GM19035 (cell line): ENCODE measurements at regions not wholly inside any gene's neighbourhood (a gene's known extent, or its start where the extent isn't known, plus 50 kb on each side); places are given as distances from the start of the nearest gene placed in this dataset.
A peak's percentile ranks its signal among the peaks of the same experiment; 100 is the strongest.

Source experiments
- ATAC-seq: cut with Tn5 transposase; IDR thresholded peaks from one replicate; pipeline ENCODE4 v1.9.1; 2021; ENCODE audit not compliant: unreplicated experiment

DNA sequence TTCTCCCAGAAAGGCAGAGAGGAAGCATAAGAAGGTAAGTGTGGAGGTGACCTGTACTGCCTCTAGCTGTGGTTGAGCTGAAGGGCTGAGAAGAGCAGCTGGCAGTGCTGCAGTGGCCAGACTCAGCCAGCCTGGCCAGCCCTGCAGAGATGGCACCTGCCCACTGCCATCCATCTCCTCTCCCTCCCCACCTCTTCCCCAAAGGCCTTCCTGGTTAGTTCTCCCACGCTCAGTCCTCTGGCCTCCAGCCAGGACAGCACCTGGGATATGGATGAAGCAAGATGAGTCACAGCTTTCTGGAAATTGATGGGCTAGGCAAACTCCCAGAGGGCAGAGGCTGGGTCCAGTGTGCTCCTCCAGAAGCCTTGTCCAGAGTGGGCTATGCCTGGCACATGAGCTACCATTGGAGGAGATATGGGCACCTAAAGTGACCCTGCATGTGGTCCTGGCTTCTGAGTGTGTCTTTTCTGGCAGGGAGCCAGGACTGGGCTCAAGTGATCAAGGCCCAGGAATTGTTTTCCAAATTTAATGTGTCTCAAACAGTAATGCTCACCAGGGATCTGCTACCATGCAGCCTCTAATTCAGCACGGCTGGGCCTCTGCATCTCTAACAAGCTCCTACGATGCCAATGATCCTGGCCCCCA is 81.0 kb upstream of the CACUL1 start:
- no peak for ATAC-seq

DNA sequence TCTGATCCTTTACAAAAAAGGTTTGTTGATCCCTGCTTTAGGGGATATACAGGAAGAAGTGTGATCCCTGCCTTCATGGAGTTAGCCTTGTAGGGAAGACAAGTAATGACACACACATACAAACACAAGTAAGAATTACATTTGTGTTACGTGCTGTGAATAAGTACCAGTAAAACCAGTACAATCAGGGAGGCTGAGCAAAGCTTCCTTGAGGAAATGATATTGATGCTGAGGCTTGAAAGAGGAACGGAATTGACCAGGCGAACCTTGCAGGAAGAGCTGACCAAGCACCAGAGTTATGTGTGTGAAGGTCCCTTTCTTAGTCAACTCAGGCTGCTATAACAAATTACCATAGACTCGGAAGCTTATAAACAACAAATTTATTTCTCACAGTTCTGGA is 83.6 kb upstream of the CACUL1 start:
- ATAC-seq: no peak

DNA sequence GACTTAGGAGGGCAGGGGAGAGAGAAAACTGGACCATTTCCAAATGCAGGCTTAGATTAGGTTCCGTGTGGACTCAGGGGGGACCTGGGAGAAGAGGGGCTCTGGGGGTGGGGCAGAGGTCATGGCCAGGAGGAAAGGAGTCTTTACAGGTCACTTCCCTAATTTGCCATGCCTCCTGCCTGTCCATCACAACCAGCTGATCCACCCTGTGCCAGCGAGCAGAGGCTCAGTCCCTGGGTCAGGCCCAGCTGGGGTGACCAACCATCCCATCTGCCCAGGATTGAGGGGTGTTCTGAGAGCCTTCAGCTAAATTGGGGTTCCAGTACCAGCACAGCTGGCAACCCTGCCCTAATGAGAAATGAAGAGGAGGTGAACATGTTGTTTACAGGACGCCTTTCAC is 84.6 kb upstream of the CACUL1 start:
- ATAC-seq: no peak

DNA sequence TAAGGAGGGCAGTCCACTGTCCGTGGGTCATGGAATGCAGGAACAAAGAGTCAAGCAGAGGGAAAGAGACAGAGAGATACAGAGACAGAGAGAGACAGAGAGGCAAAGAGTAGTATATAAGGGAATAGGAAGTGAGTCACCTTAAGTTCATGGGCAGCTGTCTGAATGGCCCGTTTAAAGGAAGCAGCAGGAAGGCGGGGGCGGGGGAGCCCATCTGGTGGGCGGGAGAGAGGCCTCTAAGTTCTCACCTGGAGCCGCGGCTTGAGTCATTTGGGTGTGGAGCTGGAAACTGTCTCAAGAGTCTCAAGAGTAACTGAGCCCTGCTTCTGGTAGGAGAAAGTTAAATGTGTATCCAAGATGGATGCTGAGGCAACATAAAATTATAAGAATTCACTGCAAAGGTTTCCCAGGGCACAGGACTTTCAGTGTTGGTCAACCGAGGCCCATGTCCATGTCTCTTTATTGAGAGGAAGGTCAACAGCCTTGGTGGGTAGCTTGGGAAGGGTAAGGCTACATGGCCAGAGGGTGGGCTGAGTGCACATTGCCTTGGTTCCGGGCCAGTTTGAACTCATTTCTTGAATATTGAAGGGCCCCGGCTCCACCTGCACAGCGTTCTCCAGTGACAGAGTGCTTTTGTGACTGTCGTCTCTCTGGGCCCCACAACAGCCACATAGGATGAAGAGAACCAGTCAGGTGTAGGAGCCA is 85.5 kb upstream of the CACUL1 start:
- no peak for ATAC-seq

DNA sequence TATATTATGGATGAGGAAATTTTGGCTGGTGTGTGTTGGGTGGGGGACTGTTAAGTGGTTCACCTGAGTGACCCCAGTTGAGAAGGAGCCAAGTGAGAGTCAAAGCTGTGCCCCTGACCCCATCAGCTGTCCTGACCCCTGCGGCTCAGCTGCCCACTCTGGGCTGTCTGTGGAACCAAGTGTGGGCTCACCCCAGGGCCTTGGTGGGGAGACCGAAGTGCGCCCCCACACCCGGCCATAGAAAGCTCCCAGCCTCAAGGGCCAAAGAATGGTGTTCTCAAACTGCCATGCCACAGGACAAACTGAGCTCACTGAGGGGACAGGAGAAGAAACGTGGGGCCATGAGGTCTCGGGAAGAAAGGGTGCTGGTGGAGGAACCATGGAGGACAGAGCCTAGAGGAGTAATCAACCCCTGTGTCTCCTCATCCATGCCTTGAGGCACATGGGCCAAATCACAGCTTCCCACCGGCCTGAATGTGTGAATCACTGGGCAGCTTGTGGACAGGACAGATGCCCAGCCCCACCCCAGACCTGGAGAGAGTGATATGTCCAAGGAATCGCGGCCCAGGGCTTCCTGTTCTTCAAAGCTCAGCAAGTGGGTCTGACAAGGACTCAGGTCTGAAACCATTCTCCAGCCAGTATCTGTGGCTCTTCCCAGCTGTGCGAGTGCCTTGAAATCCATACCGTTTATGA is 86.2 kb upstream of the CACUL1 start:
- no peak for ATAC-seq

DNA sequence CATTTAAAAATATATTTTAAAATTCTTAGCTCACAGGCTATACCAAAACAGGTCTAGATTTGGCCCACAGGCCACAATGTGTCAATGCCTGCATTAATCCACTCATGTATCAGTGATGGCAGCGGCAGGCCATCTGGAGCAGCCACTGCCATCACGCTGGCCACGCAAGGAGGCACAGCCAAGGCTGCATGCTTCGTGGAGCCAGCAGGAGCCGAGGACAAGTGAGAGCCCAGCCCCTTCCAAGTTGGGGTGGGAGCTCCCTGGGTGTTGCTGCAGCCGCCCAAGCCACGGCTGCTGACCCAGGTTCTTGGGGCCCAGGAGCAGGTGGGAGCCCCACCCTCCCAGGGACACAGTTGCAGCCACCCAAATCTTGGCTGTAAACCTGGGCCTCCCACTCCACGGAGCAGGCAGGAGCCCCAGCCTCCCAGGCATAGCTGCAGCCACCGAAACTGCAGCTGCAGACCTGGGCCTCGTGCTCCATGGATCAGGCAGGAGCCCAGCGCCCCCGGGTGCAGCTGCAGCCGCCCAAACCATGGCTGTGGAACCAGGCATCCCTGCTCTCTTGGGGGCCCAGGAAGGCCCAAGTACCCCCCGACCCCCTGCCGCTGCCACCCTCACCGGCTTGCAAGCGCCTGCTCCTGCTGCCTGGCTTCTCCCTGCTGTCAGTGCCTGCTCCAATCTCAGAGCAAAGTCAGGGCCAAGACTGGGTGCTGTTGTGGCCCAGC is 87.3 kb upstream of the CACUL1 start:
- ATAC-seq: no peak

DNA sequence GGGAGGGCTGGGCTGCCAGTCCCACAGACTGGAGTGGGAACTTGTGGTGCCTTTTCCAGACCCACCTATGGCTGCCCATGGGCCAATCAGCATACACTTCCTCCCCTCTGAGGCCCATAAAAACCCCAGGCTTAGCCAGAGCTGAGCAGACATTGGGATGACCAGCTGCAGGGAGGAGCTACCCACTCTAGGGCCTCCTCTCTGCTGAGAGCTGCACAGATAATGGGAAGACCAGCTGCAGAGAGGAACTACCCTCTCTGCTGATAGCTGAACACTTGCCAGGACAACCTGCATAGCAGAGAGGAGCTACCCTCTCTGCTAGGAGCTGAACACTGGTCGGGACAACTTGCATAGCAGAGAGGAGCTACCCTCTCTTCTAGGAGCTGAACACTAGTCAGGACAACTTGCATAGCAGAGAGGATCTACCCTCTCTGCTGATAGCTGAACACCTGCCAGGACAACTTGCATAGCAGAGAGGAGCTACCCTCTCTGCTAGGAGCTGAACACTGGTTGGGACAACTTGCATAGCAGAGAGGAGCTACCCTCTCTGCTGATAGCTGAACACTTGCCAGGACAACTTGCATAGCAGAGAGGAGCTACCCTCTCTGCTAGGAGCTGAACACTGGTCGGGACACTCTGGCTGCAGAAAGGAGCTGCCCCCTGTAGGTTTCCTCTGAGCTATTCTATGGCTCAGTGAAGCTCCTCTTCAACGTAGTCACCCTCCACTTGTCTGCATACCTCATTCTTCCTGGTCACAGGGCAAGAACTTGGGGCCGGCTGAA is 88.3 kb upstream of the CACUL1 start:
- ATAC-seq: no peak

DNA sequence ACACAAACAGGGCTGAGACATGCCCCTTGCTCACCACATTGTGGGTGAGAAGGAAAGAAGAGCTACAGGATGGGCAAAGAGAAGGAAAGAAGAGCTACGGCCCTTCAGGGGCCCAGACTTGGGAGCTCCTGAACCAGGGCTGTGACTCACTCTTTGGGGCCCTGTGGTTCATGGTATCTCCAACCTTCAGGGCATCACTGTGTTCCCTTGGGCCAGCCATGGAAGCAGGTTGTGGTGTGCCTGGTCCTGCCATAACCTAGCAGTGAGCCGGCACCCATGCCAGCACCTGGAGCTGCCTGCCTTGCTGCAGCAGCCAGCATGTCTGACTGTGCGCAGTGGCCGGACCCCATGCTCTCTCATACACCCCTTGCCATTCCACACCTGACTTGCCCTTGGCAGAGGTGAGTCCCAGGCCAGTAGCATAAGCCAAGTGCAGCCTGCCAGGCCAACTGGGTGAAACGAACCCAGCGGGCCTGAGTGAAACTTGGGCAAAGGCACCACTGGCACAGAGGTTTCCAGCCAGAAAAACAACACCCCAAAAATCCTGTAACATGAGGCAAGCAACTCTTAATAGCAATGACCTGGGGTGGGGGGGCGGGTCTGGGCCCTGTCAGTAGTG is 89.0 kb upstream of the CACUL1 start:
- ATAC-seq: no peak

DNA sequence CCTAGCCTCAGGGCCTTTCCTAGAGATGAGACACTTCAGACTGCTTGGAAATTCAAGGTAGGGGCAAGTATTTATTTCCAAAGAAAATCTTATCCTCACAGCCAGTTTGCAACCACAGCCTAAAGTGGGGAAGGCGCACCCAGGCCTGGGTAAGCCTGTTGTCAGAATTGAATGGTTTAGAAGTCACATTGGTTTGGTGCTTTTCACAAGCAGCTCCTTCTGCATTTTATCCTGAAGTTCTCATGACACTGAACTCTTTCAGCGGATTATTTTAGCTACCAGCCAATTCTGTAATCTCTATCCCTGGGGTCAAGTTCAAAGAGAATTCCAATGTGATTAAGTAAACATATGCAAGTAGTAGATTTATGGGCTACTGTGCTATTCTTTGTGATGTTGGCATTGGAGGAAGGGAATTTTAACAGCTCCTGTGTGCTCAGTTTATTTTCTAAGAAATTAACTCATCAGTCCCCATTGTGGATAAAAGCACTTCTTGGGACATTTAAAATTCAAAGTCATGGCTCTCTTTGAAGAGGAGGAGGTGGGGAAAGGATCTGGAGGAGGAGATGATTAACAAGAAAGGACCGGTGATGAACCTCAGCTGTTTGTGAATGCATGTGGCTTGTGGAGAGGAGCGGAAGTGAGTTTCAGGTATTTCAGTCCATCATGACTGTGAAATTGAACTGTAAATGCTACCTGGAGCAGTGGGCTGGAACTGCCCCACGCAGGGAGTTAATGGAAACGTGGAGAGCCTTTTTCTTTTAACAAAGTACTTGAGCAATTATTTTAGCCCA is 90.2 kb upstream of the CACUL1 start:
- no peak for ATAC-seq

DNA sequence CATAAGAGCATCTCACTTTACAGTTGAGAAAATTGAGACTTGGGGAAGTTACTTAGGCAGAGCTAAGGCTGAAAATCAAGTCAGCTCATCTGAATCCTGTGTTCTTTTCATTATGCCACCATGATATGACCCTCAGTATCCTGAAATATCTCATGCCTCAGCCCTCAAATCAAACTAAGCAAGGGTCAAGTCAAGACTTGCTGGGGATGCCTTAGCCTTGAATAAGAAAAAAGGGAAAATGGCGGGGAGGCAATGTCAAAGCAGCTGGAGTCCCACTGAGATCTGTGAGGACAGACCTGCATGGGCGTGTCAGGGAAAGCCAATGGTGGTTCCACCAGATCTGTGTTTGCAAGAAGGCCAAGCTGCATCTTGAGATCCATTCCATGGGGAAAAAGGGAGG is 91.0 kb upstream of the CACUL1 start:
- no peak for ATAC-seq

DNA sequence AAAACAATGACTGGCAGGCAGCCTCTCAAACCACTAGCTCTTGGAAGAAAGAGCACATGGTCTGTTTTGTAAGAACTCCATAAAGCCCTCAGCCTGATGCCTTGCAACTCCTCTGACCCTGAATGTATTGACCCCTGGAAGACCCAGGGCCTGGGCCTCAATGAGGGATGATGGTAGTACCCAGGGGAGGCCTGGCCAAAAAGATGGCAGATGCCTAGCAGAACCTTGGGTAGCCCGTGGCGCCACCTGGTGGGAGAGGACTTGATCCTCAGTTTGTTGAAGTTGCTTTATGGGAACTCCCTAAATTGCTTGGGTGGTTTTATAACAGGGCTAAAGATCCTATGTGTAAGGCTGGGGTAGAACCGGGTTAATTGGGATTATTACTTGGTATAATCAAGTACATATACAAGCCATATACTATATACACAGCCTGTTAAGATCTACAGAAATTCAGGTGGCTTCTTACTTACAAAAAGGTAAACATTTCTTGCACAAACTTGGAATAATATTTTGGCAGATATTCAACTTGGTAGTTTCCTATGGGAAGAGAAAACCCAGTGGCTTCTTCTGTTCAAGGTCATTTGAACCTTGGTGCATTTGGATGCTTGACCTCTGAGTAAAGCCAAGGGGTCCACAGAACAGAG is 95.8 kb upstream of the CACUL1 start:
- ATAC-seq: no peak

DNA sequence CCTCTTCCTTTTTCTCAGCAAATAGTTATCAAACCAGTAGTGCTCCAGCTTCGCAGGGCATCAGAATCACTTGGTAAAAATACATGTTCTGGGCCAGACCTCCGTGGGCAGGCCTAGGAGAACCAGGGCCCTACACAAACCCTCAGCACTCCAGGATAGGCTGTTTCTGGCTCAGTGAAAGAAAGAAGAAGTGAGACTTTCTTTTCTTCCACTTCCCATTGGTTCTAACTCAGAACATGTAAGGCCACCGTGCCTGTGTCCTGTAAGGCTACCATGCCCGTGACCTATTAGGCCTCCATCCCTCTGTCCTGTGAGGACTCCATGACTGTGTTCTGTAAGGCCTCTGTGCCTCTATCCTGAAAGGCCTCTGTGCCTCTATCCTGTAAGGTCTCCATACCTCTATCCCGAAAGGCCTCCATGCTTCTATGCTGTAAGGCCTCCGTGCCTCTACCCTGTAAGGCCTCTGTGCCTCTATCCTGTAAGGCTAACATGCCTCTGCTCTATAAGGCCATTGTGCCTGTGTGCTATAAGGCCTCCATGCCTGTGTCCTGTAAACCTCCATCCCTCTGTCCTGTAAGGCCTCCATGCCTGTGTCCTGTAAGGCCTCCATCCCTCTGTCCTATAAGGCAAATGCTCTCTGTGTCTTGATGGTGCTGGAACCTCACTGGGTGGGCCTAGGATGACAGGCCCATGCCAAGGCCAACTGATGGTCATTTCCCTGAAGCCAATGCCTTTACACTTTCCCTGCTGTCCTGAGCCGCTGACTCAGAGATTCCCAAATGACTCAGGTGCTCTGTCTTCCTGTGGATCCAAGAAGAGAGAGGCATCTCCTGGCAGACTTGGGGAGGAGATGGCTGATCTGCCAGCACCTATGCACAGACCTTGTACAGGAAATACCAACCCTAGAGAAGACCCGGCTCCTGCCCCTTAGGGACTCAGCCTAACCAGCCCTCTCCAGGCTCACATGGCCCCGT is 96.6 kb upstream of the CACUL1 start:
- peak; percentile 51 for ATAC-seq

DNA sequence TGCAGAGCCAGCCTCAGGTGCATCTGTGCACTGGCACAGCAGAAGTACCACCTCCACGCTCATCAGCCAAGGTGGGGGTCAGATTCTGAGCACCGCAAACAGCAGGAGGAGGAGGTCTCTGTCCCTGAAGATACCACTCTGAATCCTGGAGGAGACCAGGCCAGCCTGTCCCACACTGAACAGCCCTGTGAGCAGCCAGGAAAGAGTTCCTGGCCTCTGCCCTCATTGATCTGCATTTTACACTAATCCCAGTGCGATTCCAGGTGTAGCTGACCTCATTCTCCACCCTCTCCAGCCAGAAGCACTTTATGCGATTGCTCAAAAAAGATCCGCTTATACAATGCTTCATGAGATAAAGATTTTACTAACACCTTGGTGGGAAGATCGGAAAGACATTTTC is 99.1 kb upstream of the CACUL1 start:
- no peak for ATAC-seq

DNA sequence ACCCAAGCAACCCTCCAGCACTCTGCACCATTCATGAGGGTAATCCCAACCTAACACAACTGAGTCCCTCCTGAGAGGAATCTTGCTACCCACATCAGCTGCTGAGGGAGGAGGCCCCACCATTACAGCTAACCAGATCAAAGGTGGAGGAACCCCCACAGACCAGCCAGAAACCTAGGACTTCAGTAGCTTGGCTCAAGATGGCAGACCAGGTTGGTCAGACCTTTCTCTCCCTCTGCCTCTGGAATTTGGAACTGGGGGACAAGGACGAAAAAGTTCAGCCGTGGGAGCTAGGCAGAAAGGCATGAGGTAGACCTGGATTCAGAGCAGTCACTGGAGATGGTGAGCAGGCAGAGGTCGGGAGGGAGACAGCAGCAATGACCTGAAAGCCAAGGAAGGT is 101.3 kb upstream of the CACUL1 start:
- no peak for ATAC-seq

DNA sequence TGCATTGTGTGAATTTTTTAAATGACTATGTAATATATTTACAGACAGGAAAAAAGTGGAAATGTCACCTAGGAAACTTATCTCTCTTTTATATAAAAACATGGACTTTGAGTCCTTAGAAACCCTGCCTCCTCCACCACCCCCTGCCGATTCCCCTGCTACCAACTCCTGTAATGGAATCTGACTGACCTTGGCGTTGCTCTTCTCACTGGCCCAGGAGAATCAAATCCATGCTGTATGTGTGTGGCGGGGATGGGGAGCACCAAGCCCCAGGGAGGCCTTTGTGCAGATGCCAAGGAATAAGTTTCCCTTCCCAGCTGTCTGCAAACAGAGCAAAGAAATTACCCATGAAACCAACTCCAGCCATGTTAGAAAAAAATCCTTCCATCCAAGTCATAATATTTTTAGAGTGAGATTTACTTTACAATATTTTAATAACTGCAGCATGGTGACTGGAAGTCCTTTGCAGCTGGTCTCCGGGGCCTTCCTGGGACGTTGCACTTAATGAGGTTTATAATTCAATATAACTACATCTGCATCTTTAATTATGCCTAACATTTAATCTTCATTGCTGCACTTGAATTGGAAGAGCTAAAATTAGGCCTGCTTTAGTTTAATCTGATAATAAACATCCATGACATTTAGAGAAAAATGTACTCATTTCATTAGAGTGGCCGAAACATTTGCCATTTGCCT is 111.4 kb upstream of the CACUL1 start:
- no peak for ATAC-seq

DNA sequence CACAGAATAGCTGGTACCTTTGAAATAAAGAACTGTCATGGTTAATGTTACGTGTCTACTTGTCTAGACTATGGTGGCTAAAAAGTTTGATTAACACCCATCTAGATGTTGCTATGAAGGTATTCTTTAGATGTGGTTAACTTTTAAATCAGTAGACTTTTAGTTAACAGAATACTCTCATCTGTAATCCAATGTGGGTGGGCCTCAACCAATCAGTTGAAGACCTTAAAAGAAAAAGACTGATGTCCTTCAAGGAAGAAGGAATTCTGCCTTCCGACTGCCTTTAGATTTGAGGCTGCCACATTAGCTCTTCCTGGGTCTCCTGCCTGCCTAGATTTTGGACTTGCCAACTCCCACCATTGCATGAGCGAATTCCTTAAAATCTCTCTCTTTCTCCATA is 113.0 kb upstream of the CACUL1 start:
- no peak for ATAC-seq

DNA sequence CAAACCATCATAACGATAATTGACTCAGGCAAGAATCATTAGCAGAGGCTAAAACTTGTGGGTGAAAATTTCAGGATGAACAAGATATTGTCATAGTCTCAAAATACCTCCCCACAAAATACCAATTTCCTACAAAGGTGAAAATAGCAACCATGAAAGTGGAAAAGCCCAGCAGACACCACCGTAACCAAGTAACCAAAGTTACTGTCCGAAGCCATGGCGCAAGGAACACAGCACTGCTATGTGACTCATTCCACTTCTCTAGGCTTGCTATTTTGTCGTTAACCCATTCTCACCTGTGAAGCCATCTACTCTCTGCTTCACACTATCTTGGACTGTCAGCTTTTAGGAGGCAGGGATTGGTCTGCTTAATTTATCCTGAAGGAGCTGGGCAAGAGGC is 113.8 kb upstream of the CACUL1 start:
- no peak for ATAC-seq
